Activated naive CD8-positive, alpha-beta T cell treated with anti-CD3 and anti-CD28 coated beads, Interleukin-2, amount 50 U/mL, for 24 hours (primary cell): ENCODE measurements at regions not wholly inside any gene's neighbourhood (a gene's known extent, or its start where the extent isn't known, plus 50 kb on each side); places are given as distances from the start of the nearest gene placed in this dataset.
"Not testable (repeated sequence)": the region's sequence is repeated elsewhere in the genome, so short reads cannot be mapped to it uniquely, and the experiment has no call there.

ENCODE experiments used
- ATAC-seq: fragments of 150-1000 bp; cut with Tn5 transposase; one replicate; pipeline ENCODE4 v1.10.0; 2021
- DNase-seq: peaks from one replicate; pipeline ENCODE4 v3.0.0; 2021
- H3K27ac Mint-ChIP-seq: one replicate; pipeline ENCODE4 v1.8.0; 2021; ENCODE audit warnings: mild to moderate bottlenecking, mixed read lengths
- H3K27me3 Mint-ChIP-seq: one replicate; pipeline ENCODE4 v1.8.0; 2021; ENCODE audit warnings: mixed read lengths
- H3K36me3 Mint-ChIP-seq: one replicate; pipeline ENCODE4 v1.8.0; 2021; ENCODE audit warnings: low read depth, mixed read lengths
- H3K4me1 Mint-ChIP-seq: one replicate; pipeline ENCODE4 v1.8.0; 2021; ENCODE audit warnings: mixed read lengths
- H3K4me3 Mint-ChIP-seq: one replicate; pipeline ENCODE4 v1.8.0; 2021; ENCODE audit warnings: mild to moderate bottlenecking, moderate library complexity, mixed read lengths
- H3K9me3 Mint-ChIP-seq: one replicate; pipeline ENCODE4 v1.8.0; 2021; ENCODE audit warnings: mixed read lengths

GRCh38 chr1:193451001-193451400 lies 264.6 kb upstream of the B3GALT2 start:
- DNase-seq (no peak), ATAC-seq (no peak)
- Mint-ChIP-seq H3K9me3 (no peaks in the 10 kb centered on the region), H3K4me3 (no peak overlapping the region), H3K27ac (no peak overlapping the region), H3K36me3 (no peaks in the 10 kb centered on the region), H3K27me3 (no peaks in the 10 kb centered on the region), H3K4me1 (peaks cover 25% of the 10 kb centered on the region)

GRCh38 chr1:193448682-193449461 lies 262.5 kb upstream of the B3GALT2 start:
- Mint-ChIP-seq H3K4me3 (peak overlapping the region; percentile 10), H3K27me3 (no peaks in the 10 kb centered on the region), H3K27ac (peak overlapping the region; percentile 83), H3K9me3 (no peaks in the 10 kb centered on the region), H3K36me3 (no peaks in the 10 kb centered on the region), H3K4me1 (peaks cover 25% of the 10 kb centered on the region)
- peak; percentile 96 for ATAC-seq
- peak; percentile 19 for DNase-seq

- H3K27ac Mint-ChIP-seq: no peak overlapping the region
- peaks cover 7% of the 10 kb centered on the region for H3K4me1 Mint-ChIP-seq
- no peaks in the 10 kb centered on the region for H3K36me3 Mint-ChIP-seq
- H3K9me3 Mint-ChIP-seq: peaks cover 7% of the 10 kb centered on the region
- no peak overlapping the region for H3K4me3 Mint-ChIP-seq
- DNase-seq (no peak), ATAC-seq (no peak)
- no peaks in the 10 kb centered on the region for H3K27me3 Mint-ChIP-seq
Measured at GRCh38 chr1:193443886-193444285, 257.5 kb upstream of the B3GALT2 start.

GRCh38 chr1:193438771-193439170 lies 252.4 kb upstream of the B3GALT2 start:
- no peak for ATAC-seq
- H3K27me3 Mint-ChIP-seq: no peaks in the 10 kb centered on the region
- peaks cover 12% of the 10 kb centered on the region for H3K4me1 Mint-ChIP-seq
- H3K9me3 Mint-ChIP-seq: peaks cover 17% of the 10 kb centered on the region
- H3K27ac Mint-ChIP-seq: no peak overlapping the region
- no peak overlapping the region for H3K4me3 Mint-ChIP-seq
- DNase-seq: no peak
- H3K36me3 Mint-ChIP-seq: peaks cover 6% of the 10 kb centered on the region

GRCh38 chr1:193438312-193438711 lies 251.9 kb upstream of the B3GALT2 start:
- H3K4me3 Mint-ChIP-seq: no peak overlapping the region
- no peak overlapping the region for H3K27ac Mint-ChIP-seq
- H3K27me3 Mint-ChIP-seq: no peaks in the 10 kb centered on the region
- peaks cover 11% of the 10 kb centered on the region for H3K36me3 Mint-ChIP-seq
- peaks cover 12% of the 10 kb centered on the region for H3K4me1 Mint-ChIP-seq
- ATAC-seq (no peak), DNase-seq (no peak)
- H3K9me3 Mint-ChIP-seq: peaks cover 21% of the 10 kb centered on the region

GRCh38 chr1:193437785-193438184 lies 251.4 kb upstream of the B3GALT2 start:
- no peak overlapping the region for H3K27ac Mint-ChIP-seq
- no peak for ATAC-seq
- peaks cover 12% of the 10 kb centered on the region for H3K4me1 Mint-ChIP-seq
- no peak for DNase-seq
- H3K4me3 Mint-ChIP-seq: no peak overlapping the region
- H3K9me3 Mint-ChIP-seq: peaks cover 22% of the 10 kb centered on the region
- no peaks in the 10 kb centered on the region for H3K27me3 Mint-ChIP-seq
- H3K36me3 Mint-ChIP-seq: peaks cover 12% of the 10 kb centered on the region

GRCh38 chr1:193437333-193437732 lies 250.9 kb upstream of the B3GALT2 start:
- Mint-ChIP-seq H3K4me1 (peaks cover 12% of the 10 kb centered on the region), H3K36me3 (peaks cover 12% of the 10 kb centered on the region), H3K9me3 (peaks cover 22% of the 10 kb centered on the region)
- H3K27ac Mint-ChIP-seq, H3K27me3 Mint-ChIP-seq, ATAC-seq, DNase-seq, H3K4me3 Mint-ChIP-seq: not testable (repeated sequence)

GRCh38 chr1:193435781-193436180 lies 249.4 kb upstream of the B3GALT2 start:
- no peaks in the 10 kb centered on the region for H3K27me3 Mint-ChIP-seq
- no peak for DNase-seq
- no peak for ATAC-seq
- H3K4me1 Mint-ChIP-seq: peaks cover 12% of the 10 kb centered on the region
- no peak overlapping the region for H3K4me3 Mint-ChIP-seq
- no peak overlapping the region for H3K27ac Mint-ChIP-seq
- H3K36me3 Mint-ChIP-seq: peaks cover 12% of the 10 kb centered on the region
- peaks cover 23% of the 10 kb centered on the region for H3K9me3 Mint-ChIP-seq

GRCh38 chr1:193434319-193434718 lies 247.9 kb upstream of the B3GALT2 start:
- DNase-seq (no peak), ATAC-seq (no peak)
- Mint-ChIP-seq H3K36me3 (peaks cover 12% of the 10 kb centered on the region), H3K9me3 (peaks cover 23% of the 10 kb centered on the region), H3K27ac (no peak overlapping the region), H3K4me3 (no peak overlapping the region), H3K4me1 (peaks cover 12% of the 10 kb centered on the region), H3K27me3 (no peaks in the 10 kb centered on the region)

- Mint-ChIP-seq H3K4me3 (no peak overlapping the region), H3K9me3 (peaks cover 23% of the 10 kb centered on the region), H3K36me3 (peaks cover 12% of the 10 kb centered on the region)
Measured at GRCh38 chr1:193433599-193433998, 247.2 kb upstream of the B3GALT2 start.

GRCh38 chr1:193432979-193433587 lies 246.7 kb upstream of the B3GALT2 start:
- ATAC-seq (no peak), DNase-seq (no peak)
- Mint-ChIP-seq H3K27ac (no peak overlapping the region), H3K9me3 (peaks cover 23% of the 10 kb centered on the region), H3K27me3 (no peaks in the 10 kb centered on the region), H3K36me3 (peaks cover 12% of the 10 kb centered on the region), H3K4me1 (peaks cover 7% of the 10 kb centered on the region), H3K4me3 (no peak overlapping the region)

More at GRCh38 chr1:193433599-193433998, 247.2 kb upstream of the B3GALT2 start:
- Mint-ChIP-seq H3K27me3 (no peaks in the 10 kb centered on the region), H3K27ac (no peak overlapping the region), H3K4me1 (peaks cover 12% of the 10 kb centered on the region)
- ATAC-seq (no peak), DNase-seq (no peak)

- no peaks in the 10 kb centered on the region for H3K27me3 Mint-ChIP-seq
- peaks cover 8% of the 10 kb centered on the region for H3K4me1 Mint-ChIP-seq
- ATAC-seq (no peak), DNase-seq (no peak)
- no peak overlapping the region for H3K4me3 Mint-ChIP-seq
- H3K27ac Mint-ChIP-seq: no peak overlapping the region
- peaks cover 20% of the 10 kb centered on the region for H3K9me3 Mint-ChIP-seq
- peaks cover 12% of the 10 kb centered on the region for H3K36me3 Mint-ChIP-seq
Measured at GRCh38 chr1:193431265-193431977, 245.0 kb upstream of the B3GALT2 start.

- H3K27ac Mint-ChIP-seq: no peak overlapping the region
- H3K4me1 Mint-ChIP-seq: peaks cover 6% of the 10 kb centered on the region
Measured at GRCh38 chr1:193427524-193427923, 241.1 kb upstream of the B3GALT2 start.

GRCh38 chr1:193426061-193426460 lies 239.6 kb upstream of the B3GALT2 start:
- Mint-ChIP-seq H3K4me1 (peaks cover 6% of the 10 kb centered on the region), H3K4me3 (no peak overlapping the region), H3K9me3 (no peaks in the 10 kb centered on the region), H3K36me3 (no peaks in the 10 kb centered on the region), H3K27ac (no peak overlapping the region), H3K27me3 (no peaks in the 10 kb centered on the region)
- DNase-seq (no peak), ATAC-seq (no peak)

More at GRCh38 chr1:193427524-193427923, 241.1 kb upstream of the B3GALT2 start:
- no peaks in the 10 kb centered on the region for H3K36me3 Mint-ChIP-seq
- no peak overlapping the region for H3K4me3 Mint-ChIP-seq
- ATAC-seq (no peak), DNase-seq (no peak)
- H3K9me3 Mint-ChIP-seq: peaks cover 7% of the 10 kb centered on the region
- no peaks in the 10 kb centered on the region for H3K27me3 Mint-ChIP-seq

GRCh38 chr1:193421487-193421886 lies 235.1 kb upstream of the B3GALT2 start:
- Mint-ChIP-seq H3K36me3 (no peaks in the 10 kb centered on the region), H3K27ac (no peak overlapping the region), H3K9me3 (no peaks in the 10 kb centered on the region), H3K4me3 (no peak overlapping the region), H3K27me3 (no peaks in the 10 kb centered on the region), H3K4me1 (peaks cover 35% of the 10 kb centered on the region)
- DNase-seq (no peak), ATAC-seq (no peak)
